ENCODE measurements at regions not wholly inside any gene's neighbourhood (a gene's known extent, or its start where the extent isn't known, plus 50 kb on each side); places are given as distances from the start of the nearest gene placed in this dataset.

DNA sequence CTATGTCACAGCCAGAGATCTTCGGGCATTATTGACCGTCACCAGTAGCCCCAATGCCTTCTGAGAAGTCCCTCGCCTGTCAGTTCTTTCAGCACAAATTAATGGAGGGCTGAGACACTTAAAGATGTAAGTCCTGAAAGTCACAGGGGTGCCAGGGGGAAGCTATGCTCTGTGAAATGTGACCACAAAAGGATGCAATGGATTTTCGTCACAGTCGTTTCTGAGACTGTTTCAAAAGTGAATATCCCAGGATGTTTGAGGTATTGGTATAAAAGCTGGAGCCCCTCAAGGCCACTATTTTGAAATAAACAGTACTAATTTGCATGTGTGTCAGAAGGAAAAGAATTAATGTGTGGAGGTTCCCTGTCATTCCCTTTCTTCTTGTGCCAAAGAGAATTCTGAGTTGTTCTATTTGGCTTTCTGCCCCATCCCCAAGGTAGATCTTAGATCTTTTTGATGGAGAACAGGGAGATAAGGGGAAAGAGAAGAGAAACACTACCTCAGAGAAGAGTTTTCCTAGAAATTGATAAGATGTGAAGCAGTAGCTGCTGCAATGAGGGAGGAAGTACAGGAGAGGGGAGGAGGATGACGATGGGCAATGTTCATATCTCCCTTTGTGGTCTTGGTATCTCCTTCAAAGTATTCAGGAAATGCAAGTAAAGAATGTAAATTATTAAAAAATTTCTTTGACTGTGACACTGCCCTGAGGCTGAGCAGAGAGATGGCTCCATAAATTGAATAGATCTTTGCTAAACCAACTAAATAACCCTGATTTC, 101.8 kb upstream of the NAP1L1 start:
- TF ChIP-seq, protein P1, sequence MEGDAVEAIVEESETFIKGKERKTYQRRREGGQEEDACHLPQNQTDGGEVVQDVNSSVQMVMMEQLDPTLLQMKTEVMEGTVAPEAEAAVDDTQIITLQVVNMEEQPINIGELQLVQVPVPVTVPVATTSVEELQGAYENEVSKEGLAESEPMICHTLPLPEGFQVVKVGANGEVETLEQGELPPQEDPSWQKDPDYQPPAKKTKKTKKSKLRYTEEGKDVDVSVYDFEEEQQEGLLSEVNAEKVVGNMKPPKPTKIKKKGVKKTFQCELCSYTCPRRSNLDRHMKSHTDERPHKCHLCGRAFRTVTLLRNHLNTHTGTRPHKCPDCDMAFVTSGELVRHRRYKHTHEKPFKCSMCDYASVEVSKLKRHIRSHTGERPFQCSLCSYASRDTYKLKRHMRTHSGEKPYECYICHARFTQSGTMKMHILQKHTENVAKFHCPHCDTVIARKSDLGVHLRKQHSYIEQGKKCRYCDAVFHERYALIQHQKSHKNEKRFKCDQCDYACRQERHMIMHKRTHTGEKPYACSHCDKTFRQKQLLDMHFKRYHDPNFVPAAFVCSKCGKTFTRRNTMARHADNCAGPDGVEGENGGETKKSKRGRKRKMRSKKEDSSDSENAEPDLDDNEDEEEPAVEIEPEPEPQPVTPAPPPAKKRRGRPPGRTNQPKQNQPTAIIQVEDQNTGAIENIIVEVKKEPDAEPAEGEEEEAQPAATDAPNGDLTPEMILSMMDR (IDR thresholded peaks at IDR 0.05; ENCODE audit: borderline replicate concordance, extremely low read depth, low read length, poor library complexity, severe bottlenecking): no peak
- TF ChIP-seq EZH2 (IDR thresholded peaks at IDR 0.05; ENCODE audit: borderline replicate concordance, low read depth, low read length, severe bottlenecking): no peak
